Breast epithelium (tissue), 4 donors: ENCODE measurements at regions not wholly inside any gene's neighbourhood (a gene's known extent, or its start where the extent isn't known, plus 50 kb on each side); places are given as distances from the start of the nearest gene placed in this dataset.

Experiments
- DNase-seq, 2 donors: peaks; one replicate each; pipeline ENCODE4 v3.0.0-alpha.2; 2019; ENCODE audit warnings: low spot score in 2 of 2
- H3K27ac ChIP-seq, 2 donors: fragments of 200-600 bp; sonication (generic) in 1 of 2; one replicate each; pipeline ENCODE4 v1.5.1; 2016 to 2019; ENCODE audit warnings: mild to moderate bottlenecking in 1 of 2
- H3K27me3 ChIP-seq, 2 donors: fragments of 200-600 bp; sonication (generic) in 1 of 2; one replicate each; pipeline versions ENCODE4 v1.5.1 to v1.6.0; 2017 to 2019; ENCODE audit warnings: control low read depth in 1 of 2, mild to moderate bottlenecking in 1 of 2
- H3K36me3 ChIP-seq: fragments of 200-600 bp; one replicate; pipeline ENCODE4 v1.5.1; 2019
- H3K4me1 ChIP-seq, 2 donors: fragments of 200-600 bp; sonication (generic); one replicate each; pipeline ENCODE4 v1.5.1; 2016 to 2019; ENCODE audit warnings: control low read depth in 1 of 2
- H3K4me3 ChIP-seq, 3 donors: fragments of 200-600 bp; sonication (generic); 1 replicate in 2 of 3; 2 replicates in 1 of 3; pipeline ENCODE4 v1.5.1; 2016 to 2019; ENCODE audit warnings: mild to moderate bottlenecking in 3 of 3, moderate library complexity in 2 of 3
- H3K9me3 ChIP-seq, 2 donors: fragments of 200-600 bp; sonication (generic) in 1 of 2; one replicate each; pipeline ENCODE4 v1.5.1; 2016 to 2019; ENCODE audit warnings: control low read depth in 1 of 2
- POLR2A ChIP-seq: fragments of 450-650 bp; IDR thresholded peaks from one replicate; pipeline ENCODE4 v1.6.1; 2016; ENCODE audit warnings: antibody characterized with exemption, mild to moderate bottlenecking, moderate library complexity
- POLR2AphosphoS5 ChIP-seq, 3 donors: sonication (generic); formaldehyde crosslinking; IDR thresholded peaks; one replicate each; pipeline ENCODE4 v1.6.1; 2017; ENCODE audit warnings: antibody characterized with exemption in 3 of 3
- intact Hi-C: fragments of 100-400 bp; cut with DNase I; formaldehyde crosslinking; loops from one replicate; pipeline ENCODE4 v1.15.1; 2023; ENCODE audit warnings: low total_unique reads
- TF ChIP-seq, protein P1 (sequence below), 3 donors: fragments of 450-650 bp; IDR thresholded peaks; one replicate each; pipeline ENCODE4 v1.5.1; 2016 to 2017; ENCODE audit warnings: antibody characterized with exemption in 3 of 3, mild to moderate bottlenecking in 3 of 3, moderate library complexity in 3 of 3

DNA sequence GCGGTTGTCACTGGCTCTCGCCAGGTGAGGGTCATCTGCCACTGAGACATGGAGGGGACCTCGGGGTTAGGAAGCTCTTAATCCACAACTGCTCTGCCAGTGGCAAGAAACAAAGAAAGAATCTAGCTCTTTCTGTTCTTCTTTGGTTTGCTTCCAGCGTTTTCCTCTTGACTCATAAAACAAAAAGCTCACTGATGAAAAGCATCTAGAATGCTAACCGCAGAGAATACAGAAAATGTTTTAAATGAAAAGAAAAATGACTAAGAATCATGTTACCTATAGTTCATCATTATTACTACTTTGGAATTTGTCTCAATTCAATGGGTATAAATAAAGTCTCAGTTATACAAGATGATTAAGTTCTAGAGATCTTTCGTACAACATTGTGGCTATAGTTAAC, 274.8 kb upstream of the TENM3 start:
- Histone ChIP-seq H3K27ac (no peak overlapping the region), H3K4me1 (no peaks in the 10 kb centered on the region), H3K9me3 (no peaks in the 10 kb centered on the region), H3K4me3 (no peak overlapping the region), H3K36me3 (no peaks in the 10 kb centered on the region), H3K27me3 (no peaks in the 10 kb centered on the region)
- intact Hi-C loops: no loop called here
- TF ChIP-seq POLR2A (no peak), POLR2AphosphoS5 (IDR thresholded peaks at IDR 0.05) (no peak)
- TF ChIP-seq, protein P1, sequence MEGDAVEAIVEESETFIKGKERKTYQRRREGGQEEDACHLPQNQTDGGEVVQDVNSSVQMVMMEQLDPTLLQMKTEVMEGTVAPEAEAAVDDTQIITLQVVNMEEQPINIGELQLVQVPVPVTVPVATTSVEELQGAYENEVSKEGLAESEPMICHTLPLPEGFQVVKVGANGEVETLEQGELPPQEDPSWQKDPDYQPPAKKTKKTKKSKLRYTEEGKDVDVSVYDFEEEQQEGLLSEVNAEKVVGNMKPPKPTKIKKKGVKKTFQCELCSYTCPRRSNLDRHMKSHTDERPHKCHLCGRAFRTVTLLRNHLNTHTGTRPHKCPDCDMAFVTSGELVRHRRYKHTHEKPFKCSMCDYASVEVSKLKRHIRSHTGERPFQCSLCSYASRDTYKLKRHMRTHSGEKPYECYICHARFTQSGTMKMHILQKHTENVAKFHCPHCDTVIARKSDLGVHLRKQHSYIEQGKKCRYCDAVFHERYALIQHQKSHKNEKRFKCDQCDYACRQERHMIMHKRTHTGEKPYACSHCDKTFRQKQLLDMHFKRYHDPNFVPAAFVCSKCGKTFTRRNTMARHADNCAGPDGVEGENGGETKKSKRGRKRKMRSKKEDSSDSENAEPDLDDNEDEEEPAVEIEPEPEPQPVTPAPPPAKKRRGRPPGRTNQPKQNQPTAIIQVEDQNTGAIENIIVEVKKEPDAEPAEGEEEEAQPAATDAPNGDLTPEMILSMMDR (IDR thresholded peaks at IDR 0.05): no peak
- no peak for DNase-seq

DNA sequence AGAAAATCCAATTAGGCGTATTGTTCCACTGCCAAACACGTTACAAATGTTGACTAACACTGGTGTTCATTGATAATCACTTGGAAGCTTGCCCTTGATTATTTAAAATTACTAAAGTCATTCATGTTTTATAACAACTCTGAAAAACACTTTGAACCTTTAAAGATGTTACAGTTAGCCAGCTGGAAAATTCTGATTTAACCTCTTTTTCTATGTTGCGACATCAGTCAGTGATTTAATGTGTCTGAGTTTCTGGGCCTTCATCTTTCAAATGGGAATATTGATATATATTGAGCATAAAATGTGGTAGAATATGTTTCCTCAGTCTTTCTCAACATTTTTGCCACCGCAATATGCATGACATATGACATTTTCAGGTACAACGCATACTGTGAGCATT, 274.1 kb upstream of the TENM3 start:
- no peak for DNase-seq
- intact Hi-C loops: no loop called here
- Histone ChIP-seq H3K4me1 (no peaks in the 10 kb centered on the region), H3K27me3 (no peaks in the 10 kb centered on the region), H3K36me3 (no peaks in the 10 kb centered on the region), H3K27ac (no peak overlapping the region), H3K4me3 (no peak overlapping the region), H3K9me3 (peaks cover 0 to 5% of the 10 kb centered on the region in 2 donors)
- TF ChIP-seq, protein P1 (IDR thresholded peaks at IDR 0.05): no peak
- TF ChIP-seq POLR2A (no peak), POLR2AphosphoS5 (IDR thresholded peaks at IDR 0.05) (no peak)

DNA sequence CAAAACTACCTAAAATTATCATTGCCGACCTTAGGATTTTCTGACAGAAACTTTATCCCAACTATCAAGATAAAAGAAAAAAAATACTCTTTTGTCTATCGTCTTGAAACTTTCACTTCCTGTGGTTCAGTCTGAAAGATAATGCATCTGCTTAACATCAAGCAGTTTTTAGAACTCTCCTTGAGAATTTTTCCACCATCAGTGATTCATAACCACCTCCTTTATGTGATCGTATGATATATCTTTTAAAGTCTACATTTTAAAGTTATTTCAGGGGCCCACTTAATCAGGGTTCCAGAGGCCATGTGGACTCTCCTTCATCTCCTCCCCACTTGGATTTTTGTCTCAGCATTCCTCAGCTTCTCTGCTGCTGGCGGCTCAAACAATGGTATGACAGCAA, 272.8 kb upstream of the TENM3 start:
- Histone ChIP-seq H3K27me3 (no peaks in the 10 kb centered on the region), H3K4me3 (no peak overlapping the region), H3K36me3 (no peaks in the 10 kb centered on the region), H3K4me1 (no peaks in the 10 kb centered on the region), H3K9me3 (peaks cover 0 to 5% of the 10 kb centered on the region in 2 donors), H3K27ac (no peak overlapping the region)
- DNase-seq: no peak
- intact Hi-C loops: no loop called here
- TF ChIP-seq POLR2A (no peak), POLR2AphosphoS5 (IDR thresholded peaks at IDR 0.05) (no peak)
- TF ChIP-seq, protein P1 (IDR thresholded peaks at IDR 0.05): no peak

DNA sequence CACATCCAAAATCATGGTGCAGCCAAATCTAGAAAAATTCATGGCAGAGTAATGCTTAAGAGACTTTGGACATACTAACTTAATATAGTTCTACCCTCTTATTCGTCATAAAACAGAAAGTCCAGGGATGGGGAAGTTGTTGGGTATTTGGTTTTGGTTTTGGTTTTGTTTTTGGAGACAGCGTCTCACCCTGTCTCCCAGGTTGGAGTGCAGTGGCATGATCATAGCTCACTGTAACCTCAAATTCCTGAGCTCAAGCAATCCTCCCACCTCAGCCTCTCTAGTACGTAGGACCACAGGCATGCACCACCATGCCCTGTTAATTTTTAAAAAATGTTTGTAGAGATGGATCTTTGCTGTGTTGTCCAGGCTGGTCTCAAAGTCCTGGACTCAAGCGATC, 271.8 kb upstream of the TENM3 start:
- intact Hi-C loops: no loop called here
- Histone ChIP-seq H3K36me3 (no peaks in the 10 kb centered on the region), H3K9me3 (peaks cover 0 to 5% of the 10 kb centered on the region in 2 donors), H3K27me3 (no peaks in the 10 kb centered on the region), H3K27ac (no peak overlapping the region), H3K4me3 (no peak overlapping the region), H3K4me1 (no peaks in the 10 kb centered on the region)
- DNase-seq: no peak
- TF ChIP-seq POLR2AphosphoS5 (IDR thresholded peaks at IDR 0.05) (no peak), POLR2A (no peak)
- TF ChIP-seq, protein P1 (IDR thresholded peaks at IDR 0.05): no peak

DNA sequence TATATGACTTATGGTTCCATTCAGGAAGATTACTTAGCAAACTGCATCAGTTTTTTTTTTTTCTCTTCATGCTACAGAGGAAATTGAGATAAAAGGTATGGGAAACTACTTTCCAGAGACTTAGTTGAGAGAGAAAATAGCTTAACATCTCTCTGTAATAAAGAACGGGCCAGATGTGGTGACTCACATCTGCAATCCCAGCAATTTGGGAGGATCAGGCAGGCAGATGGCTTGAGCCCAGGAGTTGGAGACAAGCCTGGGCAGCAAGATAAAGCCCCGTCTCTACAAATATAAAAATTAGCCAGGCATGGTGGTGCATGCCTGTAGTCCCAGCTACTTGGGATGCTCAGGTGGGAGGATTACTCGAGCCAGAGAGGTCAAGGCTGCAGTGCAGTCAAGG, 271.2 kb upstream of the TENM3 start:
- no peak for DNase-seq
- H3K4me1 ChIP-seq: no peaks in the 10 kb centered on the region
- peaks cover 0 to 5% of the 10 kb centered on the region in 2 donors for H3K9me3 ChIP-seq
- no peaks in the 10 kb centered on the region for H3K36me3 ChIP-seq
- no peak overlapping the region for H3K4me3 ChIP-seq
- H3K27ac ChIP-seq: no peak overlapping the region
- intact Hi-C loops: no loop called here
- TF ChIP-seq, protein P1 (IDR thresholded peaks at IDR 0.05): no peak
- TF ChIP-seq POLR2AphosphoS5 (IDR thresholded peaks at IDR 0.05) (no peak), POLR2A (no peak)
- no peaks in the 10 kb centered on the region for H3K27me3 ChIP-seq
